ENCODE measurements at regions not wholly inside any gene's neighbourhood (a gene's known extent, or its start where the extent isn't known, plus 50 kb on each side); places are given as distances from the start of the nearest gene placed in this dataset.

GRCh38 chr22:22103078-22103875, 120.7 kb upstream of the TOP3B start:
- Histone ChIP-seq H3K4me1 (replicated peaks in 1 of 2) (no peaks in the 10 kb centered on the region), H3K4me3 (no peak overlapping the region), H3K27ac (no peak overlapping the region)
- peak in 2 of 8 experiments; percentile 28 to 41 for ATAC-seq (replicated peaks in 6 of 8)
- in situ Hi-C loops (cut with MboI; ENCODE audit: low pct_unique_long_range_greater_than_20kb in 2 of 9, low sequenced_read_pairs in 9 of 9, unreplicated experiment in 9 of 9) = no loop called here
- WGBS, 10 experiments = 17 to 75% (median 49%) methylated on average over 1 to 8 of the region's 8 CpGs; no CpG with 5 or more reads in 3 of the 10 experiments

- Histone ChIP-seq H3K27ac (no peak overlapping the region), H3K4me1 (replicated peaks in 1 of 2) (no peaks in the 10 kb centered on the region), H3K4me3 (no peak overlapping the region)
- in situ Hi-C loops (cut with MboI; ENCODE audit: low pct_unique_long_range_greater_than_20kb in 2 of 9, low sequenced_read_pairs in 9 of 9, unreplicated experiment in 9 of 9) = no loop called here
- 35 to 73% (median 58%) methylated on average over 1 to 9 of the region's 11 CpGs; no CpG with 5 or more reads in 1 of the 10 experiments for WGBS, 10 experiments
- ATAC-seq (replicated peaks in 6 of 8) = peak in 3 of 8 experiments; percentile 69 to 94 (median 71)
Measured at GRCh38 chr22:22099833-22100812, 117.5 kb upstream of the TOP3B start.

GRCh38 chr22:22099194-22099486, 116.6 kb upstream of the TOP3B start:
- WGBS, 10 experiments = 13 to 72% (median 29%) methylated on average over 1 to 5 of the region's 5 CpGs; no CpG with 5 or more reads in 4 of the 10 experiments
- ATAC-seq (replicated peaks in 6 of 8) = no peak
- in situ Hi-C loops (cut with MboI; ENCODE audit: low pct_unique_long_range_greater_than_20kb in 2 of 9, low sequenced_read_pairs in 9 of 9, unreplicated experiment in 9 of 9) = no loop called here
- Histone ChIP-seq H3K4me3 (no peak overlapping the region), H3K27ac (no peak overlapping the region), H3K4me1 (replicated peaks in 1 of 2) (no peaks in the 10 kb centered on the region)

- H3K4me3 ChIP-seq = no peak overlapping the region
- 20 to 63% (median 30%) methylated on average over 1 to 7 of the region's 9 CpGs; no CpG with 5 or more reads in 4 of the 10 experiments for WGBS, 10 experiments
- H3K4me1 ChIP-seq (replicated peaks in 1 of 2) = no peaks in the 10 kb centered on the region
- no peak for ATAC-seq (replicated peaks in 6 of 8)
- no peak overlapping the region for H3K27ac ChIP-seq
- in situ Hi-C loops (cut with MboI; ENCODE audit: low pct_unique_long_range_greater_than_20kb in 2 of 9, low sequenced_read_pairs in 9 of 9, unreplicated experiment in 9 of 9) = no loop called here
Measured at GRCh38 chr22:22098457-22099193, 116.0 kb upstream of the TOP3B start.

GRCh38 chr22:22097727-22098228, 115.2 kb upstream of the TOP3B start:
- Histone ChIP-seq H3K27ac (peak overlapping the region in 1 of 2 donors; percentile 36), H3K4me1 (replicated peaks in 1 of 2) (no peaks in the 10 kb centered on the region), H3K4me3 (no peak overlapping the region)
- in situ Hi-C loops (cut with MboI; ENCODE audit: low pct_unique_long_range_greater_than_20kb in 2 of 9, low sequenced_read_pairs in 9 of 9, unreplicated experiment in 9 of 9) = no loop called here
- ATAC-seq (replicated peaks in 6 of 8) = no peak

GRCh38 chr22:22094921-22095320, 112.3 kb upstream of the TOP3B start:
- Histone ChIP-seq H3K4me3 (no peak overlapping the region), H3K4me1 (replicated peaks in 1 of 2) (no peaks in the 10 kb centered on the region), H3K27ac (no peak overlapping the region)
- ATAC-seq (replicated peaks in 6 of 8) = no peak
- in situ Hi-C loops (cut with MboI; ENCODE audit: low pct_unique_long_range_greater_than_20kb in 2 of 9, low sequenced_read_pairs in 9 of 9, unreplicated experiment in 9 of 9) = no loop called here
- WGBS, 10 experiments = 32 to 87% (median 67%) methylated on average over 4 to 5 of the region's 5 CpGs; no CpG with 5 or more reads in 2 of the 10 experiments

- 42 to 82% (median 59%) methylated on average over 1 to 6 of the region's 6 CpGs; no CpG with 5 or more reads in 4 of the 10 experiments for WGBS, 10 experiments
- H3K4me3 ChIP-seq = no peak overlapping the region
- H3K4me1 ChIP-seq (replicated peaks in 1 of 2) = no peaks in the 10 kb centered on the region
- in situ Hi-C loops (cut with MboI; ENCODE audit: low pct_unique_long_range_greater_than_20kb in 2 of 9, low sequenced_read_pairs in 9 of 9, unreplicated experiment in 9 of 9) = no loop called here
- no peak overlapping the region for H3K27ac ChIP-seq
- no peak for ATAC-seq (replicated peaks in 6 of 8)
Measured at GRCh38 chr22:22094514-22094913, 111.9 kb upstream of the TOP3B start.

GRCh38 chr22:22093743-22094142, 111.2 kb upstream of the TOP3B start:
- no peak overlapping the region for H3K4me3 ChIP-seq
- WGBS, 10 experiments = 17 to 78% (median 62%) methylated on average over 1 of the region's 1 CpG; no CpG with 5 or more reads in 6 of the 10 experiments
- H3K4me1 ChIP-seq (replicated peaks in 1 of 2) = no peaks in the 10 kb centered on the region
- no peak for ATAC-seq (replicated peaks in 6 of 8)
- H3K27ac ChIP-seq = peak overlapping the region in 1 of 2 donors; percentile 31
- in situ Hi-C loops (cut with MboI; ENCODE audit: low pct_unique_long_range_greater_than_20kb in 2 of 9, low sequenced_read_pairs in 9 of 9, unreplicated experiment in 9 of 9) = no loop called here

- H3K27ac ChIP-seq = no peak overlapping the region
- WGBS, 10 experiments = 75 to 100% (median 85%) methylated on average over 1 of the region's 1 CpG; no CpG with 5 or more reads in 2 of the 10 experiments
- H3K4me3 ChIP-seq = no peak overlapping the region
- ATAC-seq (replicated peaks in 6 of 8) = no peak
- H3K4me1 ChIP-seq (replicated peaks in 1 of 2) = no peaks in the 10 kb centered on the region
- in situ Hi-C loops (cut with MboI; ENCODE audit: low pct_unique_long_range_greater_than_20kb in 2 of 9, low sequenced_read_pairs in 9 of 9, unreplicated experiment in 9 of 9) = no loop called here
Measured at GRCh38 chr22:22092974-22093373, 110.4 kb upstream of the TOP3B start.

- WGBS, 10 experiments = 22 to 100% (median 61%) methylated on average over 1 to 3 of the region's 3 CpGs; no CpG with 5 or more reads in 1 of the 10 experiments
- no peak for ATAC-seq (replicated peaks in 6 of 8)
- in situ Hi-C loops (cut with MboI; ENCODE audit: low pct_unique_long_range_greater_than_20kb in 2 of 9, low sequenced_read_pairs in 9 of 9, unreplicated experiment in 9 of 9) = no loop called here
- Histone ChIP-seq H3K4me3 (no peak overlapping the region), H3K4me1 (replicated peaks in 1 of 2) (no peaks in the 10 kb centered on the region), H3K27ac (no peak overlapping the region)
Measured at GRCh38 chr22:22092101-22092500, 109.5 kb upstream of the TOP3B start.

- H3K4me1 ChIP-seq (replicated peaks in 1 of 2) = no peaks in the 10 kb centered on the region
- H3K27ac ChIP-seq = no peak overlapping the region
- ATAC-seq (replicated peaks in 6 of 8) = no peak
- in situ Hi-C loops (cut with MboI; ENCODE audit: low pct_unique_long_range_greater_than_20kb in 2 of 9, low sequenced_read_pairs in 9 of 9, unreplicated experiment in 9 of 9) = no loop called here
- 0 to 89% (median 65%) methylated on average over 1 to 6 of the region's 6 CpGs; no CpG with 5 or more reads in 1 of the 10 experiments for WGBS, 10 experiments
- H3K4me3 ChIP-seq = no peak overlapping the region
Measured at GRCh38 chr22:22091400-22091878, 108.9 kb upstream of the TOP3B start.

- WGBS, 10 experiments = 19 to 52% (median 37%) methylated on average over 3 to 9 of the region's 10 CpGs
- no peak overlapping the region for H3K4me3 ChIP-seq
- no peaks in the 10 kb centered on the region for H3K4me1 ChIP-seq (replicated peaks in 1 of 2)
- in situ Hi-C loops (cut with MboI; ENCODE audit: low pct_unique_long_range_greater_than_20kb in 2 of 9, low sequenced_read_pairs in 9 of 9, unreplicated experiment in 9 of 9) = no loop called here
- ATAC-seq (replicated peaks in 6 of 8) = no peak
- H3K27ac ChIP-seq = no peak overlapping the region
Measured at GRCh38 chr22:22090650-22091399, 108.2 kb upstream of the TOP3B start.

All from motor neuron (in vitro differentiated cells).